HG03139 (cell line): ENCODE measurements at regions not wholly inside any gene's neighbourhood (a gene's known extent, or its start where the extent isn't known, plus 50 kb on each side); places are given as distances from the start of the nearest gene placed in this dataset.
A peak's percentile ranks its signal among the peaks of the same experiment; 100 is the strongest.
"Not testable (repeated sequence)": the region's sequence is repeated elsewhere in the genome, so short reads cannot be mapped to it uniquely, and the experiment has no call there.

Source experiments
- ATAC-seq: cut with Tn5 transposase; IDR thresholded peaks from one replicate; pipeline ENCODE4 v1.9.1; 2021; ENCODE audit not compliant: unreplicated experiment

DNA sequence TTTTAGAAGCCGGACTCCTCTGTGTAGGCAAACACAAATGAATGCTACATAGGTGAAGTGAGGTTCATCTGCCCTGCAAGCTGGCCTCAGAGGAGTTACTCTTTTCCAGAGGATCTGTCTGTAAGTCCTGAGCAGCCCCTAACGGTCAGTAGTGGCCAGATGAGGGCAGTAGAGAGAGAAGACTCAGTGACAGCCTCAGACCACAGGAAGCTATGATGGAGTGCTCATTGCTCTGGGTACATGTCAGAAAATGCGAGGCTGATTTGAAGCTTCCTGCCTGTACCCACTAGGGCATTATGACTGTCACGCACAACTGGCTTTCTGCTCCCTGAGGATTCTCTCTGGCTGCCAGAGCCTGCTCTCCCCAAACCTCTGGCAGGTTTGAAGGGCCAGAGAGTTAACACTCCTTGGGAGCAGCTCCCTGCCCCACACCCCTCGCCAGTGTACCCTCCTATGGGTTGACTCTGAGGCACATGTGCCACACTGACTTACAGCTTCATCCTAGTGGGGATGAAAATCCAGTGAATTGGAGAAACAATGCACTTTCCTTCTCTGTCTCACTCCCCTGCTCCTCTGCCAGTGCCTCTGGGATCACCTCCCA is 141.5 kb downstream of the GABRG2 start:
- ATAC-seq = peak; percentile 97

DNA sequence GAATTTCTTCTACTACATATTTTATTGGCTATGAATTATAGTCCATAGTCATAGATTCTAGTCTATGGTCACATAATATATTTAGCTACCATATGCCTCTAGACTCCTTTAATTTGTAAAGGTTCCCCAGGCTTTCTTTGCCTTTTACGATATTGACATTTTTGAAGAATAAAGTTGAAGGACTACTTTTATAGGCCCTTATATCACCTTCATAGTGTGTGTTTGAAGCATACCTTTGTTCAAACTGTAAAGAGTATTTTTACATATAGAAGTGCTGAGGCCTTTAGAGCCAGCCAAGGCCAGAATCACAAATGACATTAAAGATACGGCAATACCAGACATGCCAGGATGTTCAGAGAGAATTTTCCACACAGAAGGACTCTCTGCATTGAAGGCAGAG is 147.0 kb downstream of the GABRG2 start:
- ATAC-seq = no peak

DNA sequence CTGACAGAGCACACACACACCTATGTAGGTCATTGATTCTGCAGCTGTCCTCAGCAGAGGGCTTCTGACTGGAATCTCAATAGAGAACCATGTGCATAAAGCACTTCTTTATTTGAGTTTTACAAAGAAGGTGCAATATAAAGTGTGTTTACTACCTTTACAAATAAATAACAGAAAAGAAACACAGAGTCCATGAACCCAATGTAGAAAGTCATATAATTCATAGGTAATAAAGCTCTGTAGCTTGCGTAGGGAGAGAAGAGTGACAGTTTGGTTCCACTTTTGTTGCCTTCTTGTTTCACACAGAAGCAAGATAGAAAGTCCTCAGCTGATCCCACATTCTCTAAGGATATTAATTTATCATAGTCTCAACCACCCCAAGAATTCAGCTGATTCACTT is 149.5 kb downstream of the GABRG2 start:
- ATAC-seq = no peak

DNA sequence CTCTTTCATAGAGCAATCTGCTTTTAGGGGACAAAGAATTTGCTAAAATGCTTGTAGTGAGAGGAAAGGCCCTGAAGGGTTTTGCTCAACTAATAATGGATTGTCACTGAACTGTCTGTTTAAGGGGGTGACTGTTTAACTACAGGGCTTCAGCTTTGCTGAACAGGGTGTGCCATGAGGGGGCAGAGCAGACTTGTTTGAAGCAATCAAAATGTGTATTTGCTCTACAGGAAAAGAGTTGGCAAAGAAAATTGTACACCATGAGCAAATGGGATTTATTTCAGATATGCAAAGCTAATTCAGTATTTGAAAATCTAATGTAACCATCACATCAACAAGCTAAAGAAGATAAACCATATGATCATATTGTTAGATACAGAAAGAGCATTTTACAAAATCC is 154.3 kb downstream of the GABRG2 start:
- no peak for ATAC-seq

DNA sequence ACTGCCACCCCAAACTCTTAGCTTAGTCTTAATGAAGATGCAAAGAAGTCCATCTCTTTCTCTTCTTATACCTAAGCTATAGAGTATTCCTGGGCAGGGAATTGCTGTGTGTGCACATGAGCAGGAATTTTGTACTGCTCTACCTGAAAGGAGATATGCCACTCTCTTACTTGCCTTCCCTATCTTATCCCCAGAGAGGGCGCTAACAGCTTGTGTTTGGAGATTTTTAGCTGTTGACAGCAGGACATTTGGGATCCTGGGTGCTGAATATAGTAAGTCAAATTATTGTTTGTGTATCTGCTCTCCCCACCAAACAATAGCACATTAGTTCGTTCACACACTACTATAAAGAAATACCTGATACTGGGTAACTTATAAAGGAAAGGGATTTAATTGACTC is 159.5 kb downstream of the GABRG2 start:
- ATAC-seq = no peak

DNA sequence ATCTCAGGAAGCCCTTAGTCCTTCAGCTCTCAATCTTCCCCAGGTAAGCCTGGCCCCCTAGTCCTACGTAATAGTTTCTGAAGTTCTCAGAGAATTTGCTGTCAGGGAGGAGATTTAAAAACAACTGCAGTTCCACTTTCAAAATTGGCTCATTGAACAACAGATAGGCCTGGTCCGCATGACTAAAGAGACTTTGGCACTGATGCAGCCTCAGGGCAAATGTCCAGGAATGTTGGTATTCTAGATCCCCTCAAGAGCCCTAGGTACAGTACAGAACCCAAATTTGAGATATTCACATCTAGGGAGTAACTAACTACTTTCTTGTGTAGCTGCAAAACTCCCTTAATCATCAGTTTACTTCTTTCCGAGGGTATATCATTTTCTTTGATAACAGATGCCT is 162.8 kb downstream of the GABRG2 start:
- no peak for ATAC-seq

DNA sequence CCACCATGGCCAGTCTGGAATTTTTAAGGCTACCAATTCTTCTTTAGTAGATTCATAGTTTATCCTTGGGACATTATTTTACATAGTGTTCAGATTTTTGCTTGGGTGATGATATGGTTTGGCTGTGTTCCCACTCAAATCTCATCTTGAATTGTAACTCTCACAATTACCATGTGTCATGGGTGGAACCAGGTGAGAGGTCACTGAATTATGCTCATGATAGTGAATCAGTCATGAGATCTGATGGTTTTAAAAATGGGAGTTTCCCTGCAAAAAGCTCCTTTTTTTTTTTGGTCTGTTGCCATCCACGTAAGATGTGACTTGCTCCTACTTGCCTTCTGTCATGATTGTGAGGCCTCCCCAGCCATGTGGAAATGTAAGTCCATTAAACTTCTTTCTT is 163.9 kb downstream of the GABRG2 start:
- no peak for ATAC-seq

DNA sequence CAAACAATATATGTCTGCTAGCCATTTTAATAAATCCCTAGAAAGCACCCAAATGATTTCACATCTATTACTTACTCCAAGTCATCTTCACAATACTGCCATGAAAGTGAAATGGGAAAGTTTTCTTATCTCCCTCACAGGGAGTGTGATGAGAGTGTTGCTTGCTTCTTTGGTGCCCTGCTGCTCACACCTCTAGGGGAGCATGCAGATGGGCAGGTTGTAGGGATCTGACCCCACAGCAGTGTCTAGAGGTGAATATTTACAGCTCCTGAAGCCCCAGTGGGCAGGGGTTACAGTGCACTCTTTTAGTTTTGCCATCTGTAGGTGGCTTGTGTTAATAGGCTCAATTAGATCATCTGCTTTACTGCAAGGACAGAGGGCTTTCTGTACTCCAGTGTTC is 173.2 kb downstream of the GABRG2 start:
- no peak for ATAC-seq

DNA sequence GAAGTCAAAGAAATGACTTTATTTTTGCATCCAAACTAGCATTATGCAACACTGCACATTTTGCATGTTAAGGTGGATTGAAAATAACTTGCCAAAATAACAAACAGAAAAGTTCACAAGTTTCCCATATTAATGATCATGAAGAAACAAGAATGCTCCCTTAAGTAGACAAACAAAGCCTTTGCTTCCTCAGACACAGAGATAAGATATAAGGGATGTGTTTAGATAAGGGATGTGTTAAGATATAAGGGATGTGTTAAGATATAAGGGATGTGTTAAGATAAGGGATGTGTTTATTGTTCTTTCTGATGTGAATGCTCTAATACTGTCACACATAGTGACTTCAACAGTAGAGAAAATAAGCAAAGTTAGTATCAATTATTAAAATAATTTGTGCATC is 174.8 kb downstream of the GABRG2 start:
- ATAC-seq = no peak

DNA sequence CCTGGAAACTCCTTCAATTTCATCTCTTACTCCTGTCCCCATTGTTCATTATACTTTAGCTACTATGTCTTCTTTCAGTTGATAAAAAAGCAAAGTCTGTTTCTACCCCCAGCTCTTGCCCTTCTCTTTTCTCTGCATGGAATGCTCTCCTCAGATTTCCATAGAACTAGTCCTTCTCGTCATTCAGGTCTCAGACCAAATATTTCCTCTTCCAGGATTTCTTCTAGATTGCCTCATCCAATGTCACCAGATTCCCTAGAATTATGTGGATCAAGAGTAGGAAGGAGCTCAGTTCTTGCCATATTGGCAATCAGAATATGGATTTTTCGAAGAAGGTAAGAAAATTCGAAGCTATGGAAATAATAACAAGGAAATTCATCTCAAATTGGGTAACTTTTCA is 176.1 kb downstream of the GABRG2 start:
- ATAC-seq = no peak

DNA sequence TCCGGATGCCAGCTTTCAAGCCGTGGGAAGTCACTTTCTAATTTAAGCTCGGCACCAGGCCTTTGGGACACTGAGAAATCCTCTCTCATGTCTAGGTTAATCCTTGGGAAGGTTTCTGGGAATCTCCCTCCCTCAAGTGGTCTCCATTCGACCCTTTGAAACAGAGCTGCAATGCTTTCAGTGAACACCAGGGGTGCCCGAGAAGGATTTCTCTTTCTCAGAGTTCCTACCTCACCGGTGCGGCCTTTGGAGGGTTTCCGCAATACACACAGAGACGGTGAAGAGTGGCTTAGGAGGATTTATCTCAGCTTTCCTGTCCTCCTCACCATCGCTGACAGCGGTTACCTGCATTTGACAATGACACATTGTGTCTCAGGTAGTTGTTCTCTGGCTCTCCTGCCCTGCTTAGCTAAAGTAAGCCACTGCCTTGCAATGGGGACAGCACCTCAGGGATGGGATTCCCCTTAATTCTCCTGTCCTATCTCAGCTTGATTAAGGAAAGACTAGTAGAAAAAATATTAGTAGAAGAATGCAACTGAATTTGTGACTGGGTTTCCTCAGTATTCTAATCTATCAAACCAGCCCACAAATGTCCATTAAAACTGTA is 180.6 kb downstream of the GABRG2 start:
- ATAC-seq = no peak

DNA sequence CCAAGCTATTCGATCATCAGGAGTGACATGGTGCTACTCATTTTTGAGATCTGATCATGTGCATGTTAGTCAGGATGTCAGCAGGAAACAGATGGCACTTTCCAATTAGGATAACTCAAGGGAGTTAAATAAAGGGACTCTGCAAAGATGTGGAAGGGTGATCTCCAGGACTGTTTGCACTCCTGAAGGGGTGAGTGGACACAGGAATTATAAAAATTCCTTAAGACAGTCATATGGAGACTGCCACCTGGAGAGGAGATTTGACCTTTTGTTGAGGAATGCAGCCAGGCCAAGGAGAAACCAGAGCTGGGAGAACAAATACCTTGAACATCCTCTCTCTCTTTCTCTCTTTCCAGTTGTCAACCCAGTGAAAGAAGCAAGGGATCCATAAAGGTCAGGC is 189.1 kb downstream of the GABRG2 start:
- ATAC-seq = no peak

DNA sequence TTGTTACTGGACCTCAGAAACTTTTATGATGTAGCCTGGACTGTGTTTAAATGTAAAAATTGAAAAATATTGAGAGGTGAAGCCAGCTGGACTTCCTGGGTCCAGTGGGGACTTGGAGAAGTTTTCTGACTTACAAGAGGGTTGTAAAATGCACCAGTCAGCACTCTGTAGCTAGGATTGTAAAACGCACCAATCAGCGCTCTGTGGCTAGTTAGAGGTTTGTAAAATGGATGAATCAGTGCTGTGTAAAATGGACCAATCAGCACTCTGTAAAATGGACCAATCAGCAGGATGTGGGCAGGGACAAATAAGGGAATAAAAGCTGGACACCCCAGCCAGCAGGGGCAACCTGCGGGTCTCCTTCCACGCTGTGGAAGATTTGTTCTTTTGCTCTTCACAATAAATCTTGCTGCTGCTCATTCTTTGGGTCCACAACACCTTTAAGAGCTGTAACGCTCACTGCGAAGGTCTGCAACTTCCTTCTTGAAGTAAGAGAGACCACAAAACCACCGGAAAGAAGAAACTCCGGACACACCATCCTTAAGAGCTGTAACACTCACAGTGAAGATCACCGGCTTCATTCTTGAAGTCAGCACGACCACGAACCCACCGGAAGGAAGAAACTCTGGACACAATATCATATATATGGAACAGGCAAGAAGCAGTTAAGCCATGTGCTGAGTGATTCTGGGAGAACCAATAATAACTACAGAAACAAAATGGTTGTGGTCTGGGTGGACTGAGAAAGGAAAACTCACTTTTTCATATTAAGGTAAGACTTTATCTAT is 201.3 kb downstream of the GABRG2 start:
- ATAC-seq = peak; percentile 68

DNA sequence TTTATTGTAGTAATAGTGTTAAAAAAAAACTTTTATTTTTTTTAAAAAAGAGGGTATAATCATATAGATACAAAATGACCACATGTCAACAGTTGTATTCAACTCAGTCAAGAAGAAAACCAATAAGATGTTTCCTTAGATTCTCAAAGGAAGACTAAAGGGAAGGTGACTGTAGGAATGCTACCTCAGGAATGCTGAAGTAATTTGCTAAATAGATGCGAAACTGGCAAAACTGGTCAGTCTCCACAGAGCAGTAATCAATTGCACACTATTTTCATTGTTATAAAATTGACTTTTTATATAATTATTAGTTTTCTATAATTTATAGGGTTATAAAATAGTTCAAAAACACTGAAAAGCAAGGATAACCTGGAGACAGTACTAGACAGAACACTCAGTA is 204.8 kb downstream of the GABRG2 start:
- ATAC-seq = no peak

DNA sequence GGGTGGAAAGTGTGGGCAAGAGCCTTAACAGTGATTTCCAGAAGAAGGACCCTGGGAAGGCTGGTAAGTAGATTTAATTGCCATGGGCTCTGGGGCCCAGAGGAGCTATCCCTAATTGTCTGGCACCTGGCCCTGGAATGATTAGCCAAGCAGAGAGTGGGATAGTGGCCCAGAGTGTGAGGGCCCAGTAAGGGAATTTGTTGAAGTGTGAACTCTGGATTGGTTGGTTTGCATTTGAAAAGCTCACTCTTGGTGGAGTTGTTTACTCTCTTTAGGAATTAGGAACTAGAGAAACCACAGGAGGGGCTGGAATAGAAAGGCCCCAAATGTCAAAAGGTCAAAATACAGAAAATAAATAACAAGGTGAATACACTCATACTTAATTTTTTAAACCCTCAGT is 207.1 kb downstream of the GABRG2 start:
- ATAC-seq = no peak

DNA sequence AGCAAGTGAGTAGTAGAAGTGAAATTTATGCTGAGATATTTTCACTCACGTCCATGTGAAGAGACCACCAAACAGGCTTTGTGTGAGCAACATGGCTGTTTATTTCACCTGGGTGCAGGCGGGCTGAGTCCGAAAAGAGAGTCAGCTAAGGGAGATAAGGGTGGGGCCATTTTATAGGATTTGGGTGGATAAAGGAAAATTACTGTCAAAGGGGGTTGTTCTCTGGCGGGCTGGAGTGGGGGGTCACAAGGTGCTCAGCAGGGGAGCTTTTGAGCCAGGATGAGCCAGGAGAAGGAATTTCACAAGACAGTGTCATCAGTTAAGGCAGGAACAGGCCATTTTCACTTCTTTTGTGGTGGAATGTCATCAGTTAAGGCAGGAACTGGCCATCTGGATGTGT is 207.8 kb downstream of the GABRG2 start:
- not testable (repeated sequence) for ATAC-seq

DNA sequence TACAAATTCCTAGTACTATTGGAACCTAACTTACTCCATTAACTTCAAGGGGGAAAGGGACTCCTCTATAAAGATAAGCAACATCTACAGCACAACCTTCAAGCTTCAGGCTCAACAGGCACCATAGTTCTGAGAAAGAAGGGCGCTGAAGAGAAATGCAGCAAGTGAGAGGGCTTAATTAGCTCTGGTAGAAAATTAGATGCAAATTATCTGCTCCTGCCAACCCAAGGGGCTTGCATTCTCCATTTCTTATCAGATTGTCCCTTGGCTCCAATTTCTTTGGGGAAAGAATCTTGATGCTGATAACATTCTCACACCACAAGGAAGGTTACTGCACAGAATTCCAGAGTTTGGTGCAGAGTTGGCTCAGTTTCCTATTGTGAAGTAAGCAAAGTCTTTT is 214.6 kb downstream of the GABRG2 start:
- no peak for ATAC-seq

DNA sequence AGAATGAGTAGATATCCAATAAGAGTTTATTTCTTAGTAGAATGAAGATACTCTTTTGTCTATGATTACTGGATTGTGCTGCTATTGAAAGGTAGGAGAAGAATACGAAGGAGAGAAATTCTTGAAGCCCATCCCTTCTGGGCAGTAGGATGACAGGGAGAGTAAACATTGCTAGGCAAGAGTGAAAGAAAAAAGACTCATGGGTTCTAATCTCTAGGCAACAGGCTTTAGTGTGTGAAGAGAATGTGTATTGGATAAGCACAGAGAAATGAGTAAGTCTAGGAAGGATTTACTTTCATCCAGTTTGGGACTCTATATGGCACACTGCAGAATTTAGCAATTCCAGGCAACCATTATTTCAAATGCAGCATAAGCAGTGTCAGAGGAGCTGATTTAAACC is 216.0 kb downstream of the GABRG2 start:
- no peak for ATAC-seq

DNA sequence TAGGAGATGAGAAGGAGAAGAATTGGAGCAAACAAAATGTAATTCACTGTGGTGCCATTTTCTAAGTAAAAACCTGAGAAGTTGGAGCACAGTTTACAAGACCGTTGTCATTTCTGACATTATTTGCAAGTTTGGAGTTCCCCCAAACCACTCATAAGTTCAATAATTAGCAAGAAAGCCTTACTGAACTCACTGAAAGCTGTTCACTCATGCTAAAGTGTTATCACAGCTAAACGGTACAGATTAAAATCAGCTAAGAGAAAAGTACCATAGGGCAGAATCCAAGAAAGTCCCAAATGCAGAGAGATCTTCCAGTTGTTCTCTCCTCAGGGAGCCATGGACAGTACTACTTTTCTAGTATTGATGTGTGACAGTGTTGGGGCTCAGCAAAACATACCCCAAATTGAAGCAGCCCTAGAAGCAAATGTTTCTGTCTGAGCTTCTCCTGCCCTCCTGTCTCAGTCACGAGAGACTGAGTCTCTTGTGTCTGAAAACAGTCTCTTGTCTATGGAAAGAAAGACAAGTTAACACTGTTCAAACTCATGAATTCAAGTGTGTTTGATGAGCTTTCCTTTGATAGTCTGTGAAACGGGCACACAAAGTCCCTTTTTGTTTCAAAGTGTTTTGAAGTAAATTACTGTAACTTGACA is 221.2 kb downstream of the GABRG2 start:
- ATAC-seq = no peak

DNA sequence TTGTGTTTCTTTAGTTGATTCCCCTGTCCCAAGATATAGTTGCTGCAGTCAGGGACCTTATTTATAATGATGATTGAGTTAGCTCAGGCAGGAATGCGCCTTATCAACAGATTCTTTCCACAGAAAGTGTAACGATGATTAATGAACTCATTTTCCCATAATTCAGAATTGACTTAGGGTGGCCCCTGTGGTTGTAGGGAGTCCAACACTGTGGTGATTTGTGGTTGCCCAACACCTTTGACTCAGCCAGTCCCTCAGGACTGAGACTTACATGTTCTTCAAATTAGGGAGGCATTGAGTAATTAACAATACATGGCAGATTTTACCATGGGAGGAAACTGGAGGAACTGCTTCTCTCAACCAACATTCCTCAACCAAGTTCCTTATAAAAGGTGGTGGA is 221.9 kb downstream of the GABRG2 start:
- ATAC-seq = no peak

DNA sequence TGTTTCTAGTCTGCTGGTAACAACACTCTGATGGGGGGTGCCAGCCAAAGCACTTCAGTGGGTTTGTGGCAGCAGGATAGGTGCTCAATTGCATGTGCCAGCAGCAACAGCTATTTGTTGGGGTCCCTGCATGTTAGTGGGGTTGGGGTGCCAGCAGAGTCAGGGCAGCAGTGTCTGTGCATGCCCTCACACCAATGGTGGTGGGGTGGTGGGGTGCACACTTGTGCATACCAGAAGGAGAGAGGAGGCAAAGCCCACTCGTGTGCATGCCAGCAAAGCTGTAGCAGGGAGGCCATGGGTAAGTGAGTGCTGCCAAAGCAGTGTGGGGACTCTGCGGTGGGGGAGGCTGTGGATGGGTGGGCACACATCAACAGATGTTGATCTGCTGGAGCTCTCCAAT is 232.2 kb downstream of the GABRG2 start:
- ATAC-seq = no peak

DNA sequence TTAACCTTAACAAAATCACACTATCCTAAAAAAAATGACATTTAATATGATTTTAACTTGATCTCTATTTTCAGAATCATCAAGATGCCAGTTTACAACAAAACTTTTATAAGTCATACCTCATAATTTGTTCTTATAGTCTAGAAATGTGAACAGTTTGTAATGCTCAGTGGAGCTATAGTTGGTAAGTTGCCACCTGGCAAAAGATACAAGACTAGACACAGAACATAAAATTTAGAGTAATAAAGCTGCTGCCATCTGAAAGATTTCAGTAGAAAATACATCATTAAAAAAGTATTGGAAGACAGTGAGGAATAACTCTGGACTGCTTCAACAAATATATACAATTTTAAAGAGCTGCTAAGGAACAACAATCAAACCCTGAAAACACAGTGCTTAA is 233.8 kb downstream of the GABRG2 start:
- ATAC-seq = no peak
